SK-N-SH (cell line): ENCODE measurements at regions not wholly inside any gene's neighbourhood (a gene's known extent, or its start where the extent isn't known, plus 50 kb on each side); places are given as distances from the start of the nearest gene placed in this dataset.

ENCODE experiments used
- CTCF ChIP-seq: fragments of 200-600 bp; sonication (generic); IDR thresholded peaks from 2 replicates; pipeline ENCODE4 v1.6.1; 2017; ENCODE audit warnings: antibody characterized with exemption, mild to moderate bottlenecking, moderate library complexity
- TAF1 ChIP-seq: IDR thresholded peaks from 2 replicates; pipeline ENCODE4 v1.6.1; 2012; ENCODE audit warnings: low read depth, mild to moderate bottlenecking, low read length, moderate library complexity, borderline replicate concordance

GRCh38 chr1:237961754-237962153, 71.0 kb upstream of the ZP4 start:
- TF ChIP-seq TAF1, result no peak
- no peak for TF ChIP-seq CTCF
